Pons (tissue), 1 donor: ENCODE measurements at regions not wholly inside any gene's neighbourhood (a gene's known extent, or its start where the extent isn't known, plus 50 kb on each side); places are given as distances from the start of the nearest gene placed in this dataset.

ENCODE experiments used
- DNase-seq: peaks from one replicate; pipeline ENCODE4 v3.0.0-alpha.2; 2016; ENCODE audit warnings: low spot score

DNA sequence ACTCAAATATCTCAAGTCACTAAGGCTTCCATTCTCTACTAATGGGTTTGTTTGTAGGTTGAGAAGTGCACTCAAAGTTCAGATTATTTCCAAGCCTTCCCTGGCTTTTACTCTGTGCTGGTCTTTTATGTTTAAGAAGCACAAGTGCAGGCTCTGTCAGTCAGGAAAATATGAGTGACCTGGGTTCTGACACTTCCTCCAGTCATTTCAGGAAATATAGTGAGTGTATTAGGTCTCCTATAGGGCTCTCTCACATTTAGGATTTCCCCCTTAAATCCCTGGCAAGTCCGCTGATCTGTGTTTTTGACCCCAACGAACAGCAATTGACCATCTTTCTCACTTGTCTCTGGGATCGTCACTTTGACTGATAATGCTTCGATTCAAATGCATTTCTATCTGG, 210.2 kb downstream of the ARPP21 start:
- no peak for DNase-seq

DNA sequence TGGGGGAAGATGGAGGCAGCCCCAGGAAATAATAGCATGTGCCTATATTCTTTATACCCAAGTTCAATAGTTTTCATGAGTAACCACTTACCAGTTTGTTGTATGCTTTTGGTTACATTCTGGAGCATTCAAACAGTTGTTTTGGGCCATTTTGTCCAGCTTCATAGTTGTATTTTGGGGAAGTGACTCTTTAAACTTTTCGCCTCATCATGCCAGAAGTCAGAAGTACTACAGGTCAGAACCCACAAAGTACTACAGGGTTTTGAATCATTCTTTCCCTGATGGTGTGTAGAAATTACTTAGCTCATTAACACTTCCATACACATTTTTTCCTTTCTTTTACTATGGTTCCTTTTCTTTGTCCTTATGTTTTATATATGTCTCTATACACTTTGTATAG, 210.6 kb downstream of the ARPP21 start:
- no peak for DNase-seq

DNA sequence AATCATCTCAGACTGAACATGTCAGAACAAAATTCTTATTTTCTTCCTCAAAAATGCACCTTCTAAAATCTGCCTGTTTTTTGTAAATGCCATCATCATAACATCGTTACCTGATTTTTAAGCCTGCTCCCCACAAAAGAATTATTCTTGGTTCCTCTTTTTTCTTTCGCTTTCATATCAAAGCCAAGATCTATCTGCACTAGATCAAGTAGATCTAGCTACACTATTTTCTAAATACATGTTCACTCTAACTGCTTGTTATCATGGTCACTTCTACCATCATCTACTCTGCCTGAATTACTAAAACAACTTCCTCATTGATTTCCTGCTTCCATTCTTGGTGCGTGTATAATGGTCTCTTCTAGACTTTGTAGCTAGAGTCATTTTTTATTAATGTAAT, 217.7 kb downstream of the ARPP21 start:
- no peak for DNase-seq

DNA sequence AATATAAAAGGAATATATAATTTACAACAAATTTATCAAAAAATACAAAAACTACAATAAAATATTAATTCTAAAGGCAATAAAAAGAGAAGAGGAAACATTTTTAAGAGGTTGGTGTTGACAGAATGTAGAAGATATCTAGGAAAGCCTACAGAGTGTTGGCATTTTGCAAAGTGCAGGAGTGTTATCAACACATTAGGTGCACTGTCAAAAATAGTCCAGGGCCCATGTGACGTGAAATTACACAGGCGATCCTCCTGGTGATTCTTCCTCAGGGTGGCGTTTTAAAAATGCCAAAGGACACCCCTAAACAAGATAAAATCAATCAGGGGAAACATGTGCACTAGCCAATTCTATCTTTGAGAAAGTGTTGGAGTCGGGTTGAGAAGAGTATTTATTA, 222.7 kb downstream of the ARPP21 start:
- no peak for DNase-seq

DNA sequence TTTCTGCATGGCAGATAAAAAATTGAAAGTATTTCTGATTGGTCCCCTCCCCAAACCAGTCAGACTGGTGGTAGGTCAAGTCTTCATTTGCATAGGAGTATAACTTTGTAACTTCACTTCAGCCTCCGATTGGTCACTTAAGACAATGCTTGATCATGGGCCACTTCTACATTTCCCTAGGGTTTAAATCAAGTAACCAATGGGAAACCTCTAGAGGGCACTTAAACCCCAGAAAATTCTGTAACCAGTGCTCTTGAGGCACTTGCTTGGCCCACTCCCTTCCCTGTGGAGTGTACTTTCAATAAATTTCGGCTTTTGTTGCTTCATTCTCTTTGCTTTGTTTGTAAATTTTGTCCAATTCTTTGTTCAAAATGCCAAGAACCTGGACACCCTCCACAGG, 225.5 kb downstream of the ARPP21 start:
- DNase-seq, result peak; percentile 13

DNA sequence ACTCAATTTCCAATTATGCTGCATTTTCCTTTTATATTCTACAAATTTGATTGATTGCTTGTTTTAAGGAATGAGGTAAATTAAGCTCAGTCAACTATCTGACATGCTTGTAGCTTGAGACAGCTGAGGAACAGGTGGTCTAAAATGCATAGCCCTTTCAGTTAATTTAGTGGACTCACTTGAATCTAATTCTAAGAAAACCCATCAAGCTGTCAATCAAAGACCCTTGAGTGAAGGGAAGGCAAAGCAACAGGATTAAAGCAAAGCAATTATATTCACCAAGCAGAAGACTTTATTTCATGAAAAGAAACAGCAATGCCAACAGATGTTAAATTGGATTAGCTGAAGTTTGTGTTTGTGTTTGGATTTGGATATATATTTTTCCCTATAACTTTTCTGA, 228.5 kb downstream of the ARPP21 start:
- no peak for DNase-seq

DNA sequence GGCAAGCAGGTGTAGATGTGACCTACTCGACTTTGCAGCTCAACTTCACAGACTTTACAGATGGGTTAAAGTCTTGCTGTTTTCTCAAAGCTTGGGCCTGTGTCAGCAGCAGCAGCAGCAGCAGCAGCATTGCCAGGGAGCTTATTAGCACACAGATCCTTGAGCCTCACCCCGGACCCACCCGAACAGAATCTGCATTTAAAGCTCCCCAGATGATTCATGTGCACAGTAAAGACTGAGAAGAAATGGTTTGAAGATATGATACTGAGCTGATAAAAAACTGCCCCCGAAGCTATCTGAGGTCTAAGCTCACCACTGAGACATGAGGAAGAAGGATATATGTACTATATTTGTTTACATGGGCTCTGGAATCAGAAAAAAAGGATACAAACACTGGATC, 231.7 kb downstream of the ARPP21 start:
- DNase-seq, result no peak

DNA sequence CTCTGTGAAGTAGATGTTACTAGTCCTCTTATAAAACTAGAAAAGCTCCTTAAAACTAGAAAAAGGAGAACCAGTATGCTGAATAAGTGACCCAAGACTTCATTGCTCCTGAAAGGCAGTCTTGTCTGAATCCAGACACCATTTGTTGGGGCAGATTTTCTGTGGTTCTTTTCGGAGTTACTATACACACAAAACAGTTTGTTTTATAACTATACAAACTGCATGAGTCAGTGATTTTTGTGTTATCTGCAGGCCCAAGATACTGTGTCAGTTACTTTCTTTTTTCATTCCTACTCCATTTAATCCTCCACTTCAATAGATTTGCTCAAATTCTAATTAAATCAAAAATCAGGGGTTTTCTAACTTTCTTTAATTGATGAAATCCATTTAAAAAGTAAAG, 244.6 kb downstream of the ARPP21 start:
- no peak for DNase-seq

DNA sequence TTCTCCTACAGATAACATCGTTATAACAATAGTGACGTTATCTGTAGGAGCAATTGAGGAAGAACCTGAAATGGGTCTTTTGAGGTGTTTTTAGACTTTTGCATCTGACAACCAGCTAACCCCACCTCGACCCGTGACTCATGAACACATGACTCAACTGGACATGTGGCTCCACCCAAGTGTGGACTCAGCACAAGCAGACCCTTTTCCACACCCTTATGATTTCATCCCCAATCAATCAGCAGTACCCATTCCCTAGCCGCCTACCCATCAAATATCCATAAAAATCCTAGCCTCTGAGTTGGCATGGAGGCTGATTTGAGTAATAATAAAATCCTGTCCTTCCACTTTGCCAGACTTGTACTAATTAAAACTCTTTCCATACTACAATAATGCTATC, 255.4 kb downstream of the ARPP21 start:
- no peak for DNase-seq

DNA sequence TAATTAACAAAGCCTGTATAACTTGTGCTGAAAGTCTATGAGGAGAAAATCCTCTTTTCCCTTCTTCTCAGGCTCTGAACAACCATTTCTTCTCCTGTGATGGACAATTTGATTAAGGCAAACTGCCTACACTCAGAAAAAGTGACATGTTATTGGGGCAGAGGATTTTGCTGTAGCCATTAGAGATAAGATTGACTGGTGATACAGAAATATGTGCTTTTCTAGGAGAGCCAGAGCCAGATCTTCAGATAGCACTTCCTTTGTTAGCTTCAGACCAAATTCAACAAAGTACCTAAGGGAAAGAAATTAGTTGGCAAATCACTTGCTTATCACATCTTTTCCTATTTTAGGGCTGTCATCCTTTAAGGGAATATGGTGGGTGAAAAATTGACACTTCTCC, 259.9 kb downstream of the ARPP21 start:
- no peak for DNase-seq

DNA sequence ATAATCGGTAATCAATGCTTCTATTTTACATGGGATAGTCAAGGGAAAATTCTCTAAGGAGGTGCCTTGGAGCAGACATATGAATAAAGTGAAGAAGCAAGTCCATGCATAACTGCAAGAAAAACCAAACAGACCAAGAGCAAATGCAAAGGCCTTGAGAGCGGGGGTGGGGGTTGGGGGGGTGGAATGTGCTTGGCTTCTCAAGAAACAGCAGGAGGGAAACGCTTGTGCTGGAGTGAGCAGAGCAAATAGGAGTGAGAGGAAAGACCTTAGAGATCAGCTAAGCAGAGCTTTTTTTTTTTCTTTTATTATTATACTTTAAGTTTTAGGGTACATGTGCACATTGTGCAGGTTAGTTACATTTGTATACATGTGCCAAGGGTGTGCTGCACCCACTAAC, 260.8 kb downstream of the ARPP21 start:
- no peak for DNase-seq

DNA sequence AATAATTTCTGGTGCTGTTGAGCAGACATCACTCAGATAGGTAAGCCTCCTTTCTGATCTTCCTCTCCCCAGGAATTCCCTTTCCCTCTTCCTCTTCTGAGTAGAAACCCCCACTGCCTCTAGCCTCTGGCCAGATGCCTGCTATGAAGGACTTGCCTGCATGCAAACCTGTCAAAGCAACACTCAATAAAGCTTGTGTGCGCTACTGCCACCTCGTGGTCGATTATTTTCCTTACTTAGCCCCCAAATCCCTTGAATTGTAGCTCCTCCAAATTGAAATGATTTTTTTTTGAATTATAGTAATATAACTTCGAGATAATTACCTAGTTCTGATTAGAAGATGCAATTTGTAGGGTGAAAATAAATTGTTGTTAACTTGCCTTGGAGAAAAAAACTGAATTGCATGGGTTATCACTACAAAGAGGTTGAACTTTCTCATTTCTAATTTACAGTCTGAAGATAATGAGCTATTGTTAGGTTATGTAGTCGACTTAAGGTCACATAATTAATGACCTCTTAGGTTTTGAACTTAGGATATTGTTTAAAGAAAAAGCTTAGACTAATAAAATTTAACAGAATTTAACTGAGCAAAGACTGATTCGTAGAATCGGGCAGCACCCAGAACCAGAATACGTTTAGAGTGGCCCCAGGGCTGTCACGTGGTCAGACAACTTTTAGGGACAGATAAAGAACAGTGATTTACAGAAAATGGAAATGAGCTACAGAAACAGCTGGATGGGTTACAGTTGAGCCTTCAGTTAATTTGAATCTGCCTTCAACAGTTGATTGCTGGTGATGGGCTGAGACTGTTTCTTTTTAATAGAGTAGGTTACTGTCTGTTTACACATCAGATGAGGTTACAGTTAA, 269.3 kb downstream of the ARPP21 start:
- peak; percentile 90 for DNase-seq

DNA sequence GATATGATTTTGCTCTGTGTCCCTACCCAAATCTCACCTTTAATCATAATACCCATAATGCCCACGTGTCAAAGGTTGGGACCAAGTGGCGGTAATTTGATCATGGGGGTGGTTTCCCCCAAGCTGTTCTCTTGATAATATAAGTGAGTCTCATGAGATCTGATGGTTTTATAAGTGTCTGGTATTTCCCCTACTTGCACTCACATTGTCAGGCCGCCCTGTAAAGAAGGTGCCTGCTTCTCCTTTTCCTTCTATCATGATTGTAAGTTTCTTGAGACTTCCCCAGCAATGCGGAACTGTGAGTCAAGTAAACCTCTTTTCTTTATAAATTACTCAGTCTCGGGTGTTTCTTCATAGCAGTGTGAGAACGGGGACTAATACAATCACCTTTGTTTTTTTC, 279.8 kb downstream of the ARPP21 start:
- DNase-seq, result no peak

DNA sequence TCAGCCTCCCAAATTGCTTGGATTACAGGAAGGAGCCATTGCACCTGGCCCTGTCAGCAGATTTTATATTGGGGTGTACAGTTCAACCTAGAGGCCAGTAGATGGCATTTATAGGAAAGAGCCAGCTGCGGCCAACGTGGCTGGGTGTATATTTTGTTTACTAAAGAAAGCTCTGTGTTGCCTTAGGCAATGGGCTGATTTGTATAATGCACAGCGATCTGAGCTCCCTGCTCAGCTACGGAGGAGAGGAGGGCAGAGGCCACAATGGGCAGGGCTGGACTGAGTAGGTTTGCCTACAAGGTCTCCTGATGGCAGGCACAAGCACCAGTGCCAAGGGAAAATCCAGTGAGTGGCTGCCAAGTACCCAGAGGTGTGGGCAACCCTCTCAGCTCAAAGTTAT, 282.4 kb downstream of the ARPP21 start:
- DNase-seq, result no peak

DNA sequence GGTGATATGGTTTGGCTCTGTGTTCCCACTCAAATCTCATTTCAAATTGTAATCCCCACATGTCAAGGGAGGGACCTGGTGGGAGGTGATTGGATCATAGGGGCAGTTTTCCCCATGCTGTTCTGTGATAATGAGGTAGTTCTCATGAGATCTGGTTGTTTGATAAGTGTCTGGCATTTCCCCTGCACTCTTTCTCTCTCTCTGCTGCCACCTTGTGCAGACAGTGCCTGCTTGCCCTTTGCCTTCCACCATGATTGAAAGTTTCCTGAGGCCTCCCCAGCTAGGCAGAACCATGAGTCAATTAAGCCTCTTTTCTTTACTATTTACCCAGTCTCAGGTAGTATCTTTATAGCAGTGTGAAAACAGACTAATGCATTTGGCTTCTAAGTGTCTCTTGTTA, 284.7 kb downstream of the ARPP21 start:
- DNase-seq, result peak; percentile 51

DNA sequence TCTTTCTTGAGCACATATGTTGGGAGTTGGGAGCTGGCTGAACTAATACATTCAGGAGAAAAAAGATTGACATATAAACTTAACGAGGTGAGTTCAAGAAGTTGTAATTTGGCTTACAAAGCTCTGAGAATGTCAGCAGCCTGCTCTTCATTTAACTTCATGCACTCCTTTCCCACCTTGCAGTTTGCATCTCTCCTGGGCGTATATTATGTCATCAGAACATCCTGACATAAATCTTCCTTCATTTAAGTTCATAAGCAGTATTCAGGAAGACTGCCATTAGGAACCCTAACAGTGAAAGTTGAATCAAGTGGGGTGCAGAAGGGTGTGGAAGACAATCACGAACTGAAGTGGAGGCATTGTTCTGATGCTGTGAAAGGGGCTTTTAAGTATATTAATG, 288.1 kb downstream of the ARPP21 start:
- peak; percentile 48 for DNase-seq

DNA sequence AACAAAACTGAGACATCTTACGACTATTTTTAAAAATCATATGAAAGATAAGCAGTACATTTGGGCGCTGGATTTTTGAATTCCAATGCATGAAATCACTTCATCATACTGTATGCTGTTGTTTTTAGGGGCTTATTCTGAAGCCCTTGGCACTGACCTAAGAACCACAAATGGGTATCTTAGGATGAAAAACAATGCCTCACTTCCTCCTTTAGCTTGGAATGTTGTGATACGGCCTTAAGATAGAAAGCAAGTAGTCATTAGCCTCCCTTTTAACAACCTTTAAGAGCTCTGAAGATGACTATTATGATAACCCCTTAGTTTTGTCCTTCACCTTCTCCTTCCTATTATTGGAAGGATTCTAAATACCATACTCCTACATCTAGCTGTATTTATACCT, 289.8 kb downstream of the ARPP21 start:
- no peak for DNase-seq

DNA sequence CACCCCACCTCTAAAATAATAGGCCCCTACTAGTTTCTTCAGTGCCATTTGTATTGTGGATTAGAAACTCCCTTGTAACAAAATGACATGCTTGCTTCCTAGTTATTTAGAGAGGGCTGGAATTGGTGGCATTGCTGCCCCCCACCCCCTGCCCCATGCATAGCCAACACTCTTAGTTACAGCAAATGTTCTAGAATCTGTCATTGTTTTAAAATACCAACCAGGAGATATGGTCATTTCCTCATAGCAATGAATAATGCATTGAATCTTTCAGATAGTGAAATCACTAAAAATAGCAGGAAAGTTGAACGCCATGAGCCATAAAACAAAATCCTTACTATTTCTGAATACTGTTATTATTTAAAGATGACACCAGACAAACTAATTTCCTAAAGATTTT, 292.5 kb downstream of the ARPP21 start:
- no peak for DNase-seq

DNA sequence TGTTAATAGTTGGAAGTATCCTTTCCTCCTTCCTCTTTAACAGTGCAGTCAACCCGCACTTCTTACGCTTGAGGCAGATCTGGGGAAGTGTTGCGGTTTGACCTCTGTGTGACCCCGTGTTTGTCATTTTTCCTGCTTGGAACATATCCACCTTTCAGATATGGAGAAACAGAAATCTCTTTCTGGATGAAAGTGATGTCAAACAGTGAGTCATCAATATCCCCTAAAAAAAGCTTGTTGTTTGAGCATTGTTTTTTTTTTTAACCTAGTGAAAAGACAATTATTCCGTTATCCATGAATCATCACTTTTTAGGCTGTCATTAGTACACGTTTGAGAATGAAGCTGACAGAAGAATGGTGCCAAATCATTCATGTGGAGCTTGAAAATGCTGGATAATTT, 293.7 kb downstream of the ARPP21 start:
- DNase-seq, result peak; percentile 85

DNA sequence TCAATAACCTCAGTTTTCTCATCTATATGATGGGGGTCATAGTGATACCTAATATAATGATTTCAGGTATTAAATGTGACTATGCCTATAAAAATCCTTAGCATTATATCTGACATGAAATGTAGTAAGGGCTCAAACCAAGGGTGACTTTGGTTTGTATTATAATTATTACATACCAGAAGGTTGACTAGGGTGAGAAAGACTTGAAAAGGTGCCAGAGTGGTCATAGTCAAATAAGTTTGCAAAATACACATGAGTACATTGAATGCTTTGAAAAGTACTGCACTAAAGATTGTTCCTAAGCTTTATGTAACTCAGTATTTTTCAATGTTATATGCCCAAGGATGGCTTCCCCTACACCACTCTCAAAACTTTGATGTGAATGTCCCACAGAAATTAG, 297.2 kb downstream of the ARPP21 start:
- DNase-seq, result no peak

DNA sequence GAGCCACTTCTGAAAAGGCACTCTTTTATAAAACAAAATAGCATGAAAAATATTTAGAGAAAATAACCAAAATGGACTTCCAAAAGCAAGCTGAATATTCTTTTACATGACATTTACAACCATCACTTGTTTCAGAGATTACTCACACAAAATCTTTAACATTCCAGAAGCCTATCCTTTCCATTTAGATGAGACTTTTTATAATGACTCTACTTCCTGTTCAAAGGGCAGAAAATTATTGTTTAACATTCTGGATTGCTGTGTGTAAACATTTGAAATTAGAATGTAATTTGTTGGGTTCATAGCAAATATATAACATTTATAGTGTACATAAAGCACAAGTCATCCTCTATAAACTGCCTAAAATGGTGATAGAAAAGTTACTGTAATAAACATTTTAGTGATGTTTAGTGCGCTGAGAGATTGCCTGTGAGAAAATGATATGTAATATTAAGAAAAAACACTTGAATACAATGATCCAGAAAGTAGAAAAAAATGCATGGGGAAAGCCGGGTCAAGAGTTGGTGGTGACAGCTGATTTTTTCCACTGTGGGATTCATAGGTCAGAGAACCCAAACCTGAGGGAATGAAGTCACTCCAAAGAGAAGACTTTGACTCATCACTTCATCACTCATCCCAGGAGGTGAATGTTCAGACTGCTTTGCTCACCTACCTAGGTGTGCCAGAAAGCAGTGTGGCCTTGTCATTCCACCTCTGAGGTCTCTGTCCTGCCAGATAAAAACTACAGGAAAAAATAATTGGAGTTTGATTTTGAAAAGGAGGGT, 305.8 kb downstream of the ARPP21 start:
- no peak for DNase-seq

DNA sequence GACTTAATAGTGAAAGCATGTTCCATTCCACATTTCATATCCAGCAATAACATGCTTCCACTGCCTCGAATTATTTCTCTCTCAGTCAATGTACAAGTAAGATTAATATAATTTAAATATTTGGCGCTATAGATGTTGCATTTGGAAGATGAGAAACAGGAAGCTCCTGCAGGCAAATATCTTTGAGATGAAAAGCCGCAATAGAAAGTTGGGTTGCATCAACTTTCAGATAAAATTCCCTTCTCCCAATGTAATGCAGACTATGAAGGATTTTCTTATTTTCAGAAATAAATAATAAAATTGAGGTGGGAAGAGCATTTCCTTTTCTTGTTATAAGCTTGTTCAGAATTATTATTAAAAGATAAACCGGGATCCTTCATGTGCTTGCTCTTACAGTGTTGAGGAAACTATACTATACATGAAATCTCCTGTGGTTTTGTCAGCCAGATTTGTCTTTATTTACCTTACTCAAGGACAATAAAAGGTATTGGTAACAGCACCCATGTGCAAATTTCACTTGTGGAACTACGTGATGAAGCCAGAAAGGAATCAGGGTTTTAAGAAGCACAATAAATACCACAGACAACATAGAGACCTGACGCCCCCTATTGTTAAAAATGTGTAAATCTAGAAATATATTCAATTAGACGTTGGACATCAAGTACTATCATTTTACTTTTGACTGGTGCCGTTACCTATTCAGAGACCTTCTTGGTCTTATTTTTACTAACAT, 307.0 kb downstream of the ARPP21 start:
- peak; percentile 71 for DNase-seq
